IPS-20b (cell line): ENCODE measurements at regions not wholly inside any gene's neighbourhood (a gene's known extent, or its start where the extent isn't known, plus 50 kb on each side); places are given as distances from the start of the nearest gene placed in this dataset.

Experiments
- H3K27ac ChIP-seq: one replicate; pipeline ENCODE4 v1.5.1; 2013; ENCODE audit warnings: low read length
- H3K27me3 ChIP-seq: 2 replicates; pipeline ENCODE4 v1.6.1; 2013; ENCODE audit warnings: mild to moderate bottlenecking, low read length, inconsistent platforms; ENCODE audit not compliant: insufficient read depth
- H3K36me3 ChIP-seq: 2 replicates; pipeline ENCODE4 v1.6.1; 2013; ENCODE audit warnings: low read depth, mild to moderate bottlenecking, inconsistent platforms, low read length, moderate library complexity; ENCODE audit not compliant: insufficient read depth
- H3K4me1 ChIP-seq: 2 replicates; pipeline ENCODE4 v1.6.1; 2013; ENCODE audit warnings: mild to moderate bottlenecking, control low read depth, inconsistent platforms, low read length, moderate library complexity; ENCODE audit not compliant: insufficient read depth
- H3K4me3 ChIP-seq: 2 replicates; pipeline ENCODE4 v1.5.1; 2013; ENCODE audit warnings: mild to moderate bottlenecking, low read length, inconsistent platforms
- H3K9ac ChIP-seq: 2 replicates; pipeline ENCODE4 v1.6.1; 2013; ENCODE audit warnings: low read depth, mild to moderate bottlenecking, inconsistent platforms, low read length, moderate library complexity
- H3K9me3 ChIP-seq: 2 replicates; pipeline ENCODE4 v1.6.1; 2013; ENCODE audit warnings: mild to moderate bottlenecking, low read depth, low read length, inconsistent platforms; ENCODE audit not compliant: insufficient read depth

DNA sequence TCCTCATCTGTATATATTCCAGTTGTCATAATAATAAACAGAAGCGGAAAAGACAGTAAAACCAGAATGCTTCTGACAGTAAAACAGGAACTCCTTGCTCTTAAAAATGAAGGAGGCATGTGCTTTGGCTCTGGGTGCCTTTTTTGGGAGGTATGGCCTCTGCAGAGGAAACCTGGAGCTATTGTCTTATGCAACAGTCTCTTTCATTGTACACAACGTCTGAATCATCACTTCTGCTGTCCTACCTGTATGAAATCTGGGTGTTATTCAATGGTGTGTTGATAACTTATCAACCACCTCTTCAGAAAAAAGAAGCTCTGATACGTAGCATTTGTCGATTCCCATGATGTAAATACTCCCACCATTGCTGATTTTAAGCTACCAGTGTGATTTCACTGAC, 64.8 kb downstream of the CDCA7 start:
- no peaks in the 10 kb centered on the region for H3K9me3 ChIP-seq
- no peaks in the 10 kb centered on the region for H3K4me1 ChIP-seq
- H3K36me3 ChIP-seq, result no peaks in the 10 kb centered on the region
- no peak overlapping the region for H3K9ac ChIP-seq
- no peak overlapping the region for H3K4me3 ChIP-seq
- H3K27me3 ChIP-seq, result no peaks in the 10 kb centered on the region
- H3K27ac ChIP-seq, result no peak overlapping the region

DNA sequence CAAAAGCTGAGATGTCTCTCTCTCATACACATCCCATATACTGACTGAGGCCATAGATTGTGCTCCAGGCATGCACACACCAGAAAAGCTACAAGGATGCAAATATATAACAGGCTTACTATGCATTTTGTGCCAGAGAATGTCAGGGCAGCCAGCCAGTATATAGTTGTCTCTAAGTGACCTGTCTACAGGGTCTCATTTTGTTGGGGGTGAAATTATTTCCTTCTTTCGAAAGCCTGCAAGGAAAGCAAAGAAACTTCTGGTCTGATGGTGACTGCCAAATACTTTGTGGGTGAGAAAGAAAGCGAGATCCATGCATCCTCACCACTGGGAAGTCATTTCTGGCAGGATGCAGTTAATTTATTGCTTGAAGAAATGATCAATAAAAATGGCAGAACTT, 70.2 kb downstream of the CDCA7 start:
- H3K4me1 ChIP-seq, result no peaks in the 10 kb centered on the region
- H3K27ac ChIP-seq, result no peak overlapping the region
- H3K9me3 ChIP-seq, result no peaks in the 10 kb centered on the region
- no peaks in the 10 kb centered on the region for H3K27me3 ChIP-seq
- H3K4me3 ChIP-seq, result no peak overlapping the region
- no peak overlapping the region for H3K9ac ChIP-seq
- H3K36me3 ChIP-seq, result no peaks in the 10 kb centered on the region

DNA sequence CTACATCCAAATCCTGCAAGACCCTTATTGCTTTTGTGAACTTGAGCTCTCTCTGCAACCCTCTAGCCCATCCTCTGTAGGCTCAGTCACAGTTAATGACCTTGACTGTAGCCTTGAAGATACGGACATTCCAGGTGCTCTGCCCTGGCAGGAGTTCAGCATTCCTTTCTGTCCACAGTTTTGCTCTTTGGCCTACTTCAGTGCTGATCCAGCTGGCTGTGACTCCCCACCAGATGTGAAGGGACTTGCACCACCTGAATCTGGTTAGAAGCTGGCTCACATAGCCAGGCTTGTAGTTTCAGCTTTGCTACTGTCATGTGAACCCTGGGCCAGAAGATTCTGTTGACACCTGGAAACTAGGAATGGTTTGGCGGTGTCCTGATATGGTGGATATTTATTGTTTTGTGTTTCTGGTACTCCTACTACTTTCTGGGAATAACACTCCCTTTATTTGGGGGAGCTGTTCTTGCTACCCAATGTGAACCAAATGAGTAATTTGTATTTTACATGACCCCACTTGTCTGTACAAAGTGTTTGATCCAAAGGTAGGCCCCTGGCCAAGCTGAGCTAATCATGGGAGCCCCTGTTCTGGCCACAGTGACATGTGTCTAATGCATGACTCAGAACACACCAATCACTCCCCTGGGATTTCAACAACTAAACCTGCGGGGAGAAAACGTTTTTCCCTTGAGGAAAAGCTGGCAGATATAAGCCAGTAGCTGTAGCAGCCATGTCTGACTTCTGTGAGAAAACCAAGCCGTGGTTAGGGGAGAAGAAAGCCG, 73.4 kb downstream of the CDCA7 start:
- Histone ChIP-seq H3K9me3 (no peaks in the 10 kb centered on the region), H3K4me1 (no peaks in the 10 kb centered on the region), H3K27me3 (no peaks in the 10 kb centered on the region), H3K9ac (no peak overlapping the region), H3K27ac (no peak overlapping the region), H3K36me3 (no peaks in the 10 kb centered on the region), H3K4me3 (no peak overlapping the region)

DNA sequence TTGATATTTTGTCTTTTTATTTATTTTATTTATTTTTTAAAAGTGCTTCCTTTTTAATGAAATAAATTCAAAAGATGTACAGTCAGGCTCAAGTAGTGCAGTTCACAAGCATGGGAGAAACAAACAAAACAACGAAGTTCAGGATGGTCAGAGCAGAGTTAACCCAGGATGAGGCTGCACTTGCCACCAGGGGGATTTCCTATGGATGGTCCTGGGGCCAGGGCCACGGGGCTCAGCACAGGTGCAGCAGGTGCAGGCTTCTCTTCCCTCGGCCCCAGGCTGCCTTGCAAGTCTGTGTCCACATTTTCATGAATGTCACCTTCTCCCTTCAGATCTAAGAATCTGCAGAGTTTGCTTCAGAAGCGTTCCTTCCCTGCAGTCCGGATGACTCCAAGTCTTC, 76.5 kb downstream of the CDCA7 start:
- Histone ChIP-seq H3K9me3 (no peaks in the 10 kb centered on the region), H3K4me1 (no peaks in the 10 kb centered on the region), H3K27ac (no peak overlapping the region), H3K36me3 (no peaks in the 10 kb centered on the region), H3K9ac (no peak overlapping the region), H3K4me3 (no peak overlapping the region), H3K27me3 (no peaks in the 10 kb centered on the region)

DNA sequence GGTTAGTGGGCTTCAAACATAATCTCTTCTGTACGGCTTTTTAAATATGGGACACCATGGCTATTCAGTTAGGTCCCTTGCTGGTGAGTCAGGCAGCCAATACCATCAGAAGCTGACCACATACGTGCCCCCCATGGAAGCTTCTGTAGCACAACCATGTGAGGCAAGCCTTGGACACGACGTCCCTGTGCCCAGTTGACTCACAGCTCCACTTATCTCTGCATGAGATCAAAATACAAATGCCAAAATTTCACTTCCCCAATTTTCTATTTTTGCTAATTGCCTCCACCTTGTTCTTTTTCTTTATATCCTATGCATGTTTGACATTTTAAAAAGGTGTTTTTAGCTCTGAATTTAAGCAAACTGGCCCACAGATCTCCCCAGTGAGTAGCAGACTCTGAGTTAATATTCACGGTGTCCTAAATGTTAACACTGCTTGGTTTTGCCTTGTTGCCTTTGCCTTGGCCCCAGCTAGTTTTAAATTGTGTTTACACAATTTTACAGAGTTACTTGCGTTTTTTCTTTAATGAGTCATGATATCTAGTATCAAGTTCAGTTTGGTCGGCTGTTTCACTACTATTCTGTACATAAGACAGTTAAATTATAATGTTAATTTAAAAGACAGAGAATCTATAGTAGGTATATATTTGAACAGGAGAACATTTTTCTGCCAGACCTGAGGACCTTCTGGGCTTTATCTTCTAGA, 77.5 kb downstream of the CDCA7 start:
- Histone ChIP-seq H3K4me3 (no peak overlapping the region), H3K4me1 (no peaks in the 10 kb centered on the region), H3K27ac (no peak overlapping the region), H3K9ac (no peak overlapping the region), H3K9me3 (no peaks in the 10 kb centered on the region), H3K27me3 (no peaks in the 10 kb centered on the region), H3K36me3 (no peaks in the 10 kb centered on the region)

DNA sequence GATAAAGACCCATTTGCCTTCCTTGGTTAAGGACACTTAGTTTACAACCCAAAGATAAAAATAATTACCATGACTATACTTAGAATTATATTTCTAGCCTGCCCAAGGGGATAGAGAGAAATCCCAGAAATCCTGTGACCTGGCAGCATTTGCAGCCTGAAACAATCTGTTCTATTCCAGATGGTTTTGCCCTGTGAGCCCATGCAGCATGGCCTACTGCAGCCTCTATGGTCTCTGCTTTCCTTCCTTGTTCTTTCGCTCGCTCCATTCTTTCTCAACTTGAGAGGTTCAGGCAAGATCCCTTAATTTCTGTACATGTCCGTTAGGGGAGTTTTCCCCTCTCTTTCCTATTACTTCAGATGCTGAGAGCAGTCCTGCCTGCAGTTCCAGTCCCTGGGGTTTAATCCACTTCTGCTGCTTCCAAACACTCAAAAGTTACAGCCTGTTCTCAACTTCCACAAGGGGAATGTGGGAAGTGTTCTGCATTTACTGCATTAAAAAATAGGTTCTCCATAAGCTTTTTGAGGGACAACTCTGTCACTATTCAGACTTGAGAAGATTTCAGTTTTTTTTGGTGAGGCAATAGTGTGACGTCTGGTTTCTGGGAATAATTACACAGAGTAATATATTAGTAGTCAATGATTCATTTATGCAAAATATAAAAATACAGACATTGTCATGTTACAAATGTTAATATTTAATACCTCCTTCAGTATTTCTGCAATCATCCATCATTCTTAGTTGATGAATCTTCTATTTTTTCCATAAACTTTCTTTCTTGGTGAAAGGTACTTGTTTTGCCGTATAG, 80.3 kb downstream of the CDCA7 start:
- Histone ChIP-seq H3K9me3 (no peaks in the 10 kb centered on the region), H3K36me3 (no peaks in the 10 kb centered on the region), H3K27me3 (no peaks in the 10 kb centered on the region), H3K4me3 (no peak overlapping the region), H3K9ac (no peak overlapping the region), H3K27ac (no peak overlapping the region), H3K4me1 (no peaks in the 10 kb centered on the region)

DNA sequence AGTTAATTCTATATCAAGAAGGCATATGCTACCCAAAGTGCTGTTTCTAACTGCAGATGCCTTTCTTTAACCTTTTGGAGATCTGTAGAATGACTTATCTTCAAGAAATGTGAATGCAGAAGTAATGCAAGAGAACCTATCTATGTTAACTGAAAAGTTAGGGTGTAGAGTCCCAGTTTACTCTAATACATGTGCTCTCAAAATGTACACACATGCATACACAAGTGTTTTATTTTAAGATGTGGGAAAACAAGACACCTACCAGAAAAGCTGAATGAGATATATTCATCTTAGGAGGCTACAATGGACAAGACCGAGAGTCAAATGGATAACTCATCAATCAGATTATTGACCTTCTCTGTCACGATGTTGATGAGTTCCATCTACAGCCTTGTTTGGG, 80.9 kb downstream of the CDCA7 start:
- Histone ChIP-seq H3K27me3 (no peaks in the 10 kb centered on the region), H3K4me3 (no peak overlapping the region), H3K4me1 (no peaks in the 10 kb centered on the region), H3K9me3 (no peaks in the 10 kb centered on the region), H3K27ac (no peak overlapping the region), H3K36me3 (no peaks in the 10 kb centered on the region), H3K9ac (no peak overlapping the region)

DNA sequence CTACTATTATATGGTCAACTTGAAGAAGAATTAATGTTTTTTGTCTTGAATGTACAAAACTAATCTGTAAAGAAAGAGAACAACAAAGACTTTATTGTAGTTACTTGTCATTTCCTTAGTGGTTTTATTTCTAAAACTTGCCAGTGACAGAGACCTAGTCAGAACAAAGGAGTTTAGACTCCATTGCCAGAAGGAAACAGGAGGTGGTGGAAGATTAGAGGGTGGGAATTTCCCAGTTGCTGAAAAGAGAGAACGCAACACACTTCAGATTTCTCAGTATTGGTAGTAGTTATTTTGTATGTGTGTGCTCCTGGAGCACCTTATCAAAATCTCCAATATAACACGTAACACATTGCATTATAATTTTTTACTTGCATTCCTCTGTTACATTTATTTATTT, 81.4 kb downstream of the CDCA7 start:
- Histone ChIP-seq H3K4me1 (no peaks in the 10 kb centered on the region), H3K9me3 (no peaks in the 10 kb centered on the region), H3K9ac (no peak overlapping the region), H3K27ac (no peak overlapping the region), H3K36me3 (no peaks in the 10 kb centered on the region), H3K4me3 (no peak overlapping the region), H3K27me3 (no peaks in the 10 kb centered on the region)

DNA sequence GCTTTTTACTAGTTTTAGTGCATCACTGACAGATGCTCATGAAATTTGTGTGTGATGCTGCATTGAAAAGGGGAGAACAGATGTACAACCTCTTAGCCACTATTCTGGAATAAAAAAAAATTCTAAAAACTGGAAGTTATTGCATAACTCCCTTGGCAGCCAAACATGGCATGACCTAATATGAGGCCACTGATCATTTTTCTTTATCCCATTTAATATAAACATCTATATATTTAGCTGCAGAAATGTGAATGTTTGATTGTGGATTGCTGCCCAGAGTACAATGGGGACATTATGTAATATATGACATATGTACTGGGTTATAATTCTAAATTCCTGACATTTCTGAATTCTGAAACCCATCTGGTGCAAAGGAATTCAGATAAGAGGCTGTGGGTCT, 86.5 kb downstream of the CDCA7 start:
- Histone ChIP-seq H3K9ac (no peak overlapping the region), H3K4me1 (no peaks in the 10 kb centered on the region), H3K9me3 (no peaks in the 10 kb centered on the region), H3K27ac (no peak overlapping the region), H3K36me3 (no peaks in the 10 kb centered on the region), H3K4me3 (no peak overlapping the region), H3K27me3 (no peaks in the 10 kb centered on the region)

DNA sequence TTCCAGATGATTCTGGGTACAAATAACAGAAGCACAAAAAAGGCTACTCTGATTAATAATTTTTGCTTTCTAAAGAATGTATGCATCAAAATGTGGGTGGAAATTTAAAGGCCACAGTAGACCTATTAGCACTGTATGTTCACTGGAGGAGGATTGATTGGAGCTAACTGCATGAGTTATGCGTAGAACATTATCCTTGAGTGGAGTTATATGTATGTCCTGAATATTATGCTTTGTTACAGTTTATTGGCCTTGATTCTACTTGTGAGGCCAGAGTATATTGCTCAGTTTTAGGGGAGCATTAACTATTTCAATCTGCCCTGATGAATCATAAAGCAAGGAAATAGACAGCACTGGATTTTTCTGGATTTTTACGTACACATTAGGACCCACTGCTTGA, 87.9 kb downstream of the CDCA7 start:
- H3K4me3 ChIP-seq, result no peak overlapping the region
- no peaks in the 10 kb centered on the region for H3K4me1 ChIP-seq
- no peaks in the 10 kb centered on the region for H3K36me3 ChIP-seq
- no peaks in the 10 kb centered on the region for H3K9me3 ChIP-seq
- no peaks in the 10 kb centered on the region for H3K27me3 ChIP-seq
- no peak overlapping the region for H3K9ac ChIP-seq
- no peak overlapping the region for H3K27ac ChIP-seq

DNA sequence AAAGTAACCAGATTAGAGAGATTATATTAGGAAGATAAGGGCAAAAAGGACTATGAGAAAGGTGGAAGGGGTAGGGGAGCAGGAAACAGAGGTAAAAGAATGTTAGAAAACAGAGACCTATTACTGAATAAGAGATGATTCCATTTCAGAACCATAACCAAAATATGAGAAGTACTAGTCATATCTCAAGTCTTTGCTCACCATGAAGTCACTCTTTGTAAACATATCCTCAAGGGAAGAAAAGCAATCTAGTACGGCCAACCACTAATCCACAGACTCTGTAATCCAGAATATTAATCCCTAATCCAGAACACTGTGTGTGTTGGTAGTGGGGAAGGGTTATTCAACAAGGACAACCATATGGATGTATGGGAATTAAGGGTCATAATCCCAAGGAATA, 92.0 kb downstream of the CDCA7 start:
- Histone ChIP-seq H3K36me3 (no peaks in the 10 kb centered on the region), H3K27me3 (no peaks in the 10 kb centered on the region), H3K4me1 (no peaks in the 10 kb centered on the region; the same call in 1 of the 2 replicates), H3K27ac (no peak overlapping the region), H3K9me3 (no peaks in the 10 kb centered on the region), H3K4me3 (no peak overlapping the region), H3K9ac (no peak overlapping the region)
